OCI-LY7 (cell line): ENCODE measurements at regions not wholly inside any gene's neighbourhood (a gene's known extent, or its start where the extent isn't known, plus 50 kb on each side); places are given as distances from the start of the nearest gene placed in this dataset.

Experiments
- BruUV-seq: library from RNA; stranded (reverse); fragments of 400-500 nt; replicated peaks from 2 replicates; lab custom pipeline; 2021; lab: Mats Ljungman, UMichigan
- CTCF ChIA-PET: fragments of 300-600 bp; sonication (Branson Sonifier 250); formaldehyde crosslinking; loops from one replicate; lab custom pipeline; 2022; ENCODE audit warnings: antibody characterized with exemption; ENCODE audit not compliant: unreplicated experiment; lab: Charles Lee
- POLR2A ChIA-PET: fragments of 300-600 bp; sonication (Branson Sonifier 250); formaldehyde crosslinking; loops from one replicate; lab custom pipeline; 2022; ENCODE audit warnings: antibody characterized with exemption; lab: Charles Lee
- DNase-seq: peaks from one replicate; pipeline ENCODE4 v3.0.0-alpha.2; 2015; ENCODE audit warnings: low spot score
- H2AFZ ChIP-seq: fragments of 200-600 bp; sonication (generic), shearing (Covaris generic); 2 replicates; pipeline ENCODE4 v1.6.1; 2014; ENCODE audit warnings: mild to moderate bottlenecking, antibody characterized with exemption, low read length, moderate library complexity
- H3K27ac ChIP-seq: fragments of 200-600 bp; sonication (generic); 2 replicates; pipeline ENCODE4 v1.5.1; 2014; ENCODE audit warnings: mixed run types, low read depth, mild to moderate bottlenecking, moderate library complexity, low read length, inconsistent platforms; ENCODE audit not compliant: poor library complexity, severe bottlenecking
- H3K36me3 ChIP-seq: fragments of 200-600 bp; sonication (generic); 2 replicates; pipeline ENCODE4 v1.6.1; 2014; ENCODE audit warnings: mild to moderate bottlenecking, antibody characterized with exemption, low read length, moderate library complexity, mixed read lengths; ENCODE audit not compliant: insufficient read depth
- H3K4me1 ChIP-seq: fragments of 200-600 bp; sonication (generic); 2 replicates; pipeline ENCODE4 v1.5.1; 2014; ENCODE audit warnings: mild to moderate bottlenecking, low read length; ENCODE audit not compliant: insufficient read depth, poor library complexity, severe bottlenecking
- H3K4me2 ChIP-seq: fragments of 200-600 bp; sonication (generic); 2 replicates; pipeline ENCODE4 v1.6.1; 2014; ENCODE audit warnings: mild to moderate bottlenecking, low read length
- H3K4me3 ChIP-seq: fragments of 200-600 bp; sonication (generic); 2 replicates; pipeline ENCODE4 v1.5.1; 2014; ENCODE audit warnings: mild to moderate bottlenecking, low read depth, low read length; ENCODE audit not compliant: poor library complexity, severe bottlenecking
- H3K79me2 ChIP-seq: fragments of 200-600 bp; sonication (generic); 2 replicates; pipeline ENCODE4 v1.6.1; 2016; ENCODE audit warnings: low read depth, mild to moderate bottlenecking, low read length, moderate library complexity, mixed read lengths; ENCODE audit not compliant: insufficient read depth
- H3K9me2 ChIP-seq: fragments of 200-600 bp; sonication (generic); 2 replicates; pipeline ENCODE4 v1.6.1; 2016; ENCODE audit warnings: mild to moderate bottlenecking, low read length, mixed read lengths; ENCODE audit not compliant: insufficient read depth
- H3K9me3 ChIP-seq: fragments of 200-600 bp; sonication (generic); 2 replicates; pipeline ENCODE4 v1.6.1; 2014; ENCODE audit warnings: mild to moderate bottlenecking, mixed run types, low read length, mixed read lengths
- H4K20me1 ChIP-seq: fragments of 200-600 bp; sonication (generic); 2 replicates; pipeline ENCODE4 v1.6.1; 2014; ENCODE audit warnings: mild to moderate bottlenecking, antibody characterized with exemption, low read length, moderate library complexity, mixed read lengths; ENCODE audit not compliant: insufficient read depth
- CTCF ChIP-seq: fragments of 200-600 bp; sonication (generic); conservative IDR thresholded peaks from 2 replicates; pipeline ENCODE4 v1.5.1; 2014; ENCODE audit warnings: mild to moderate bottlenecking, antibody characterized with exemption, low read length, moderate library complexity, mixed read lengths
- EZH2phosphoT487 ChIP-seq: fragments of 200-600 bp; sonication (generic); IDR thresholded peaks from 2 replicates; pipeline ENCODE4 v1.6.1; 2018; ENCODE audit warnings: low read depth, borderline replicate concordance, mild to moderate bottlenecking, mixed run types, antibody characterized with exemption, low read length, moderate library complexity, mixed read lengths
- intact Hi-C: fragments of 100-400 bp; cut with micrococcal nuclease; formaldehyde crosslinking; loops from one replicate; pipeline ENCODE4 v1.10.0; 2022; ENCODE audit not compliant: unreplicated experiment

- H3K4me2 ChIP-seq = no peak overlapping the region
- BruUV-seq = no TSS peak
- H3K4me1 ChIP-seq = no peaks in the 10 kb centered on the region
- POLR2A ChIA-PET = no interaction called here
- DNase-seq = no peak
- H3K9me2 ChIP-seq = no peaks in the 10 kb centered on the region
- intact Hi-C loops = no loop called here
- TF ChIP-seq EZH2phosphoT487 (no peak), CTCF (no peak)
- no peak overlapping the region for H3K27ac ChIP-seq
- CTCF ChIA-PET = no interaction called here
- no peaks in the 10 kb centered on the region for H3K79me2 ChIP-seq
- H3K4me3 ChIP-seq = no peak overlapping the region
- H3K36me3 ChIP-seq = no peaks in the 10 kb centered on the region
- no peaks in the 10 kb centered on the region for H4K20me1 ChIP-seq
- H2AFZ ChIP-seq = no peak overlapping the region
- H3K9me3 ChIP-seq = no peaks in the 10 kb centered on the region
Observed at GRCh38 chr2:52668724-52669123, 1098.9 kb upstream of the CHAC2 start.

GRCh38 chr2:52659546-52659945 lies 1108.1 kb upstream of the CHAC2 start:
- no peak for TF ChIP-seq CTCF
- no peak for TF ChIP-seq EZH2phosphoT487
- no peaks in the 10 kb centered on the region for H3K9me2 ChIP-seq
- H2AFZ ChIP-seq = no peak overlapping the region
- intact Hi-C loops = no loop called here
- POLR2A ChIA-PET = no interaction called here
- H3K4me1 ChIP-seq = no peaks in the 10 kb centered on the region
- no peak overlapping the region for H3K27ac ChIP-seq
- no peak overlapping the region for H3K4me2 ChIP-seq
- no peaks in the 10 kb centered on the region for H3K36me3 ChIP-seq
- no peak for DNase-seq
- CTCF ChIA-PET = no interaction called here
- H3K79me2 ChIP-seq = no peaks in the 10 kb centered on the region
- H4K20me1 ChIP-seq = no peaks in the 10 kb centered on the region
- H3K9me3 ChIP-seq = no peaks in the 10 kb centered on the region
- BruUV-seq = no TSS peak
- no peak overlapping the region for H3K4me3 ChIP-seq

GRCh38 chr2:52658598-52658997 lies 1109.0 kb upstream of the CHAC2 start:
- TF ChIP-seq CTCF = no peak
- no peak for TF ChIP-seq EZH2phosphoT487
- ChIA-PET POLR2A (no interaction called here), CTCF (no interaction called here)
- Histone ChIP-seq H4K20me1 (no peaks in the 10 kb centered on the region), H3K4me2 (no peak overlapping the region), H3K9me2 (no peaks in the 10 kb centered on the region), H3K27ac (no peak overlapping the region), H3K79me2 (no peaks in the 10 kb centered on the region), H3K4me3 (no peak overlapping the region), H3K36me3 (no peaks in the 10 kb centered on the region), H3K9me3 (no peaks in the 10 kb centered on the region), H3K4me1 (no peaks in the 10 kb centered on the region), H2AFZ (no peak overlapping the region)
- no TSS peak for BruUV-seq
- DNase-seq = no peak
- intact Hi-C loops = no loop called here
